ENCODE measurements at regions not wholly inside any gene's neighbourhood (a gene's known extent, or its start where the extent isn't known, plus 50 kb on each side); places are given as distances from the start of the nearest gene placed in this dataset.
"Not testable (repeated sequence)": the region's sequence is repeated elsewhere in the genome, so short reads cannot be mapped to it uniquely, and the experiment has no call there.

- no peak overlapping the region for H3K27ac Mint-ChIP-seq
- CTCF ChIA-PET: no interaction called here
- no peaks in the 10 kb centered on the region for H3K4me1 Mint-ChIP-seq
Observed at GRCh38 chr3:176647987-176648386, 549.3 kb downstream of the TBL1XR1 start.

GRCh38 chr3:176633511-176633910, 563.8 kb downstream of the TBL1XR1 start:
- ChIA-PET CTCF (no interaction called here), POLR2A (no interaction called here)
- H3K27me3 Mint-ChIP-seq: no peaks in the 10 kb centered on the region
- no peak for DNase-seq
- H3K4me3 Mint-ChIP-seq: no peak overlapping the region
- H3K27ac Mint-ChIP-seq: no peak overlapping the region
- H3K36me3 Mint-ChIP-seq (ENCODE audit: low read depth): no peaks in the 10 kb centered on the region
- peaks cover 3% of the 10 kb centered on the region for H3K9me3 Mint-ChIP-seq
- no peaks in the 10 kb centered on the region for H3K4me1 Mint-ChIP-seq

More at GRCh38 chr3:176647987-176648386, 549.3 kb downstream of the TBL1XR1 start:
- POLR2A ChIA-PET: no interaction called here
- Mint-ChIP-seq H3K36me3 (ENCODE audit: low read depth) (no peaks in the 10 kb centered on the region), H3K4me3 (no peak overlapping the region), H3K9me3 (peaks cover 4% of the 10 kb centered on the region), H3K27me3 (no peaks in the 10 kb centered on the region)
- no peak for DNase-seq

GRCh38 chr3:176632925-176633324, 564.4 kb downstream of the TBL1XR1 start:
- no peaks in the 10 kb centered on the region for H3K4me1 Mint-ChIP-seq
- H3K9me3 Mint-ChIP-seq: peaks cover 3% of the 10 kb centered on the region
- ChIA-PET CTCF (no interaction called here), POLR2A (no interaction called here)
- H3K27me3 Mint-ChIP-seq: no peaks in the 10 kb centered on the region
- H3K4me3 Mint-ChIP-seq: no peak overlapping the region
- H3K36me3 Mint-ChIP-seq (ENCODE audit: low read depth): no peaks in the 10 kb centered on the region
- no peak overlapping the region for H3K27ac Mint-ChIP-seq
- DNase-seq: no peak

- Mint-ChIP-seq H3K4me3 (no peak overlapping the region), H3K27ac (no peak overlapping the region), H3K9me3 (no peaks in the 10 kb centered on the region), H3K4me1 (no peaks in the 10 kb centered on the region), H3K27me3 (no peaks in the 10 kb centered on the region), H3K36me3 (ENCODE audit: low read depth) (no peaks in the 10 kb centered on the region)
- no peak for DNase-seq
- ChIA-PET CTCF (no interaction called here), POLR2A (no interaction called here)
Observed at GRCh38 chr3:176631165-176631564, 566.1 kb downstream of the TBL1XR1 start.

GRCh38 chr3:176628101-176628639, 569.1 kb downstream of the TBL1XR1 start:
- Mint-ChIP-seq H3K36me3 (ENCODE audit: low read depth) (no peaks in the 10 kb centered on the region), H3K27ac (no peak overlapping the region), H3K4me1 (no peaks in the 10 kb centered on the region), H3K9me3 (no peaks in the 10 kb centered on the region), H3K27me3 (no peaks in the 10 kb centered on the region), H3K4me3 (no peak overlapping the region)
- DNase-seq: no peak
- CTCF ChIA-PET: no interaction called here
- POLR2A ChIA-PET: no interaction called here

- no peaks in the 10 kb centered on the region for H3K36me3 Mint-ChIP-seq (ENCODE audit: low read depth)
- H3K4me1 Mint-ChIP-seq: no peaks in the 10 kb centered on the region
- no peak for DNase-seq
- H3K4me3 Mint-ChIP-seq: no peak overlapping the region
- POLR2A ChIA-PET: no interaction called here
- CTCF ChIA-PET: no interaction called here
- no peaks in the 10 kb centered on the region for H3K9me3 Mint-ChIP-seq
- no peak overlapping the region for H3K27ac Mint-ChIP-seq
- no peaks in the 10 kb centered on the region for H3K27me3 Mint-ChIP-seq
Observed at GRCh38 chr3:176623468-176624150, 573.7 kb downstream of the TBL1XR1 start.

GRCh38 chr3:176619833-176620232, 577.4 kb downstream of the TBL1XR1 start:
- ChIA-PET POLR2A (no interaction called here), CTCF (no interaction called here)
- no peak for DNase-seq
- Mint-ChIP-seq H3K4me1 (no peaks in the 10 kb centered on the region), H3K27me3 (no peaks in the 10 kb centered on the region), H3K4me3 (no peak overlapping the region), H3K36me3 (ENCODE audit: low read depth) (no peaks in the 10 kb centered on the region), H3K27ac (no peak overlapping the region), H3K9me3 (no peaks in the 10 kb centered on the region)

GRCh38 chr3:176615826-176616225, 581.5 kb downstream of the TBL1XR1 start:
- H3K27me3 Mint-ChIP-seq: no peaks in the 10 kb centered on the region
- H3K36me3 Mint-ChIP-seq (ENCODE audit: low read depth): no peaks in the 10 kb centered on the region
- POLR2A ChIA-PET: no interaction called here
- CTCF ChIA-PET: no interaction called here
- H3K4me1 Mint-ChIP-seq: no peaks in the 10 kb centered on the region
- no peak overlapping the region for H3K4me3 Mint-ChIP-seq
- no peaks in the 10 kb centered on the region for H3K9me3 Mint-ChIP-seq
- no peak for DNase-seq
- H3K27ac Mint-ChIP-seq: no peak overlapping the region

- Mint-ChIP-seq H3K4me1 (no peaks in the 10 kb centered on the region), H3K9me3 (no peaks in the 10 kb centered on the region), H3K27ac (no peak overlapping the region), H3K27me3 (no peaks in the 10 kb centered on the region), H3K36me3 (ENCODE audit: low read depth) (no peaks in the 10 kb centered on the region), H3K4me3 (no peak overlapping the region)
- ChIA-PET CTCF (no interaction called here), POLR2A (no interaction called here)
- no peak for DNase-seq
Observed at GRCh38 chr3:176611703-176612102, 585.6 kb downstream of the TBL1XR1 start.

GRCh38 chr3:176609361-176609760, 587.9 kb downstream of the TBL1XR1 start:
- Mint-ChIP-seq H3K27me3 (no peaks in the 10 kb centered on the region), H3K27ac (no peak overlapping the region), H3K4me3 (no peak overlapping the region), H3K4me1 (no peaks in the 10 kb centered on the region), H3K9me3 (peaks cover 3% of the 10 kb centered on the region), H3K36me3 (ENCODE audit: low read depth) (no peaks in the 10 kb centered on the region)
- DNase-seq: no peak
- POLR2A ChIA-PET: no interaction called here
- CTCF ChIA-PET: no interaction called here

GRCh38 chr3:176605553-176605952, 591.7 kb downstream of the TBL1XR1 start:
- H3K4me1 Mint-ChIP-seq; H3K9me3 Mint-ChIP-seq; H3K4me3 Mint-ChIP-seq; DNase-seq; H3K36me3 Mint-ChIP-seq (ENCODE audit: low read depth); POLR2A ChIA-PET; H3K27ac Mint-ChIP-seq; H3K27me3 Mint-ChIP-seq; CTCF ChIA-PET: not testable (repeated sequence)

- DNase-seq: no peak
- no peaks in the 10 kb centered on the region for H3K36me3 Mint-ChIP-seq (ENCODE audit: low read depth)
- POLR2A ChIA-PET: no interaction called here
- H3K4me1 Mint-ChIP-seq: no peaks in the 10 kb centered on the region
- no peak overlapping the region for H3K4me3 Mint-ChIP-seq
- no peaks in the 10 kb centered on the region for H3K27me3 Mint-ChIP-seq
- CTCF ChIA-PET: no interaction called here
- no peaks in the 10 kb centered on the region for H3K9me3 Mint-ChIP-seq
- no peak overlapping the region for H3K27ac Mint-ChIP-seq
Observed at GRCh38 chr3:176595307-176595706, 602.0 kb downstream of the TBL1XR1 start.

- POLR2A ChIA-PET: no interaction called here
- H3K9me3 Mint-ChIP-seq: no peaks in the 10 kb centered on the region
- no peak for DNase-seq
- CTCF ChIA-PET: no interaction called here
- no peaks in the 10 kb centered on the region for H3K27me3 Mint-ChIP-seq
- no peak overlapping the region for H3K27ac Mint-ChIP-seq
- no peaks in the 10 kb centered on the region for H3K36me3 Mint-ChIP-seq (ENCODE audit: low read depth)
- H3K4me3 Mint-ChIP-seq: no peak overlapping the region
- no peaks in the 10 kb centered on the region for H3K4me1 Mint-ChIP-seq
Observed at GRCh38 chr3:176590722-176591121, 606.6 kb downstream of the TBL1XR1 start.

- Mint-ChIP-seq H3K4me1 (no peaks in the 10 kb centered on the region), H3K9me3 (no peaks in the 10 kb centered on the region), H3K27me3 (no peaks in the 10 kb centered on the region), H3K4me3 (no peak overlapping the region), H3K27ac (no peak overlapping the region), H3K36me3 (ENCODE audit: low read depth) (no peaks in the 10 kb centered on the region)
- POLR2A ChIA-PET: no interaction called here
- DNase-seq: no peak
- CTCF ChIA-PET: no interaction called here
Observed at GRCh38 chr3:176587089-176587488, 610.2 kb downstream of the TBL1XR1 start.
